NCI-H526 treated with DMSO at 0.1 percent for 48 hours (cell line): ENCODE measurements at regions not wholly inside any gene's neighbourhood (a gene's known extent, or its start where the extent isn't known, plus 50 kb on each side); places are given as distances from the start of the nearest gene placed in this dataset.

ENCODE experiments used
- DNase-seq: peaks from one replicate; lab custom pipeline; 2025; lab: John Stamatoyannopoulos, UW

- peak; percentile 54 for DNase-seq
Observed at GRCh38 chr10:57786850-57787750, 480.6 kb downstream of the IPMK start.

GRCh38 chr10:57786331-57786730 is 481.4 kb downstream of the IPMK start:
- DNase-seq: no peak

GRCh38 chr10:57785546-57785945 is 482.1 kb downstream of the IPMK start:
- no peak for DNase-seq

- DNase-seq: no peak
Observed at GRCh38 chr10:57785068-57785467, 482.6 kb downstream of the IPMK start.

DNA sequence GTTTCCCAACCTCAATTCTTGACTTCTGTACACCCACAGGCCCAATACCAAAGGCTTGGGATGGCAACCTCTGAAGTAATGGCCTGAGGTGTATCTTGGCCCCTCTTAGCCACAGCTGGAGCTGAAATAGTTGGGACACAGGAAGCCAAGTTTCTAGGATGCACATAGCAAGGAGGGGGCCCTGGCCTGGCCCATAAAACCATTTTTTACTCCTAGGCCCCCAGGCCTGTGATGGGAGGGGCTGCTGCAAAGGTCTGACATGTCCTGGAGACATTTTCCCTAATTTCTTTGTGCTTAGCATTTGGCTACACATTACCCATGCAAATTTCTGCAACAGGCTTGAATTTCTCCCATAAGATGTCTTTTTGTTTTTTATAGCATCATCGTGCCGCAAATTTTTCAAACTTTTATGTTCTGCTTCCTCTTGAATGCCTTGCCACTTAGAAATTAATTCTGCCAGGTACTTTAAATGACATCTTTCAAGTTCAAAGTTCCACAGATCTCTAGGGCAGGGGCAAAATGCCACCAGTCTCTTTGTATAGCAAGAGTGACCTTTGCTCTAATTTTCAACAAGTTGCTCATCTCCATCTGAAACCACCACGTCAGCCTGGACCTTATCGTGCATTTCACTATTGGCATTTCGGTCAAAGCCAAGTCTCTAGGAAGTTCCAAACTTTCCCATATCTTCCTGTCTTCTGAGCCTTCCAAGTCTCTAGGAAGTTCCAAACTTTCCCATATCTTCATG is 490.8 kb downstream of the IPMK start:
- DNase-seq: no peak

DNA sequence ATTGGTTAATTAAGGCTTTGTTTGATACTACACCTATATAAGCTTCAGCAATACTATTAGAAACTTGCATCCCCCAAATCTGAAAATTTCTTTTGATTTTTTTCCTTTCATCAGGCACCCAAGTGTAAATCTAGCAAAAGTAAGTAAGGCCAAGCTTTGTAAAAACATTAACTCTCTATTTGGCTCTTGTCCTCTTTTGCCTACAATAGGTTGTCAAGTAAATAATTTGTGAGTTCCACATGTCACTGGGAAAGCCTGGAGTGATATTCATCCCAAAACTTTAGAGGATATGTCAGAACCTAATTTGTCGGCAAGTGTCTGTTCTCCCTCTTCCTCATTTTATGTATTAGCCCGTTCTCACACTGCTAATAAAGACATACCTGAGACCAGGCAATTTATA is 492.4 kb downstream of the IPMK start:
- no peak for DNase-seq

- no peak for DNase-seq
Observed at GRCh38 chr10:57769298-57769697, 498.4 kb downstream of the IPMK start.

GRCh38 chr10:57759777-57760176 is 507.9 kb downstream of the IPMK start:
- no peak for DNase-seq

DNA sequence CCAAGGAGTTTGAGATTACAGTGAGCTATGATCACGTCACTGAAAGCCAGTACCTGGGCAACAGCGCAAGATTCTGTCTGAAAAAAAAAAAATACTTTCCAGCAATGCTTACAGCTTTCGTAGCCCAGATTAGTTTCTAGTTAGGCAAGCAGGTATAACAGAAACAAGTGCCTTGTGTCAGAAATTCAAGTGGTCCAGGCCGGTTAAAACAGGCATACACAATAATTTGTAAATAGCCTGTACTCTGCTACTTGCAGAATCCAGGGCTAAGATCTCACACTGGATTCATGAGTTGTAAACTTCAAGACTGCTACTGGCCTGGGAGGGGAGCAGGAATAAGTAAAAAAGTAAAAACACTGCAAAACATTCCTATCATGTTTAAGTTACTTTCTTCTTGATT is 512.9 kb downstream of the IPMK start:
- no peak for DNase-seq

GRCh38 chr10:57743711-57744110 is 524.0 kb downstream of the IPMK start:
- no peak for DNase-seq

GRCh38 chr10:57741751-57742150 is 525.9 kb downstream of the IPMK start:
- no peak for DNase-seq

DNA sequence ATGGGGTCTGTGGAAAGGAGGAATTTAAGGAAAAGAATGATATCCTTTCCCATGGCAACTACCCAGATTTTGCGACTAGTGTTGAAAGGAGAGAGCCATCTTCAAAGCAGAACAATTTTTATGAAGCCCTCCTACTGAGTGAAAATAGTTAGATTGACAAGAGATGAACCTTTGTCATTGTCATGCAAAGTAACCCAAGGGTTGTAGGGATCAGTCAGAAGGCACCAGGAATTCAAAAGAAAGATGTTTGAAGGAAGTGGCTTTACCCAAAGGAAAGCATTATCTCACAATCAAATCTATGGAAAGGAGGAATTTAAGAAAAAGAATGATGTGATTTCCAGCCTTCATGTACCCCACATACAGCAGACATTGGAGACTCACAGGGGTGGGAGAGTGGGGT is 544.4 kb downstream of the IPMK start:
- no peak for DNase-seq

- DNase-seq: no peak
Observed at GRCh38 chr10:57716884-57717283, 550.8 kb downstream of the IPMK start.

- DNase-seq: no peak
Observed at GRCh38 chr10:57715233-57715632, 552.5 kb downstream of the IPMK start.

- no peak for DNase-seq
Observed at GRCh38 chr10:57707300-57707658, 560.4 kb downstream of the IPMK start.

DNA sequence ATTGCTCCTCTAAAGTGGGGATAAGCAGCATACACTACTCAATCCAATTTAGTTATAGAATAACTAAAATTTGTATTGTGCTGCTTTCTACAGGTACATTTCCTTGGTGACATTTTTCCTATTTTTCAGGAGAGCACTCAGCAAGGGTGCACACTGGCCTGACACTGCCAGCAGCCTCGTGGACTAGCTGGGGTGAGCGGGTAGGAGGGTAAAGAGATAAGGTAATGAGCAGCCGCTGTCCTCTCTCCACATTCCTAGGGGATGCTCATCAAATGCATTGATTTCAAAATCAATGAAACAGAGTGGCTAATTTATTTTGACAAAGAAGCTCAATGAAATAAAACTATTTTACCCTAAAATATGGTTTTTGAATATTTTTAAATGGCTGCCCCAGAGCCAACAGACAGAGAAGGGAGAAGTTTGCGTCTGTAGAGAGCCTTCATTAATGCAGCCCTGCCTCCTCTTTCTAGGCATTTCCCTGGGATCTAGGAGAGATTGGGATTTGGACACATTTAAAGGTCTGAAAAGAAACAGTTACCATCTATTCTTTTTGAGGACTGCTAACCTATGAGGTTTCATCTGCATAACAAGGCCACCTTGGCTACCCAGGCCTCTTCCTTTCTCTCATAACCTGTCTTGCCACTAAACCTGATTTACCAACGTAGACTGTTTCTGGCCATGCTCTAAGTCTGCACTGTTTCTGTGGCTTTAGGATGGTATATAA is 561.0 kb downstream of the IPMK start:
- no peak for DNase-seq

- DNase-seq: no peak
Observed at GRCh38 chr10:57706016-57706415, 561.7 kb downstream of the IPMK start.

DNA sequence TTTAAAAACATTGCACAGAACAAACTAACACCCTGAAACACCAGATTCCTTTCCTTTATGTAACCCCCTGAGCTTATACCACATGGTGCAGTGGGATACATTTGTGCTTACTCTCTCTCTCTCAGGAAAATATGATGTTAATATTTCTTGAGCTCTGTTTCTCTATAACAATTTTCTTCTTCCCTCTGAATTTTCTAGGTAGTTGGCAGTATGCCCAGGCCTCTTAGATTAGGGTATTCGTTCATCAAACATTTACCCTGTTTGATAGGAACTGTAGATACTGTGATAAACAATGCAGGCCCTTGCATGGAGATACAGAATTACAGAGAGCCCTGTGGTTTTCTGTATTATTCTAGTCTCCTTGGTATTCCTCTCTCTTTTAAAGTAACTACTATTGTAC is 567.8 kb downstream of the IPMK start:
- no peak for DNase-seq

GRCh38 chr10:57696641-57697040 is 571.1 kb downstream of the IPMK start:
- no peak for DNase-seq

- no peak for DNase-seq
Observed at GRCh38 chr10:57694956-57695608, 572.6 kb downstream of the IPMK start.

DNA sequence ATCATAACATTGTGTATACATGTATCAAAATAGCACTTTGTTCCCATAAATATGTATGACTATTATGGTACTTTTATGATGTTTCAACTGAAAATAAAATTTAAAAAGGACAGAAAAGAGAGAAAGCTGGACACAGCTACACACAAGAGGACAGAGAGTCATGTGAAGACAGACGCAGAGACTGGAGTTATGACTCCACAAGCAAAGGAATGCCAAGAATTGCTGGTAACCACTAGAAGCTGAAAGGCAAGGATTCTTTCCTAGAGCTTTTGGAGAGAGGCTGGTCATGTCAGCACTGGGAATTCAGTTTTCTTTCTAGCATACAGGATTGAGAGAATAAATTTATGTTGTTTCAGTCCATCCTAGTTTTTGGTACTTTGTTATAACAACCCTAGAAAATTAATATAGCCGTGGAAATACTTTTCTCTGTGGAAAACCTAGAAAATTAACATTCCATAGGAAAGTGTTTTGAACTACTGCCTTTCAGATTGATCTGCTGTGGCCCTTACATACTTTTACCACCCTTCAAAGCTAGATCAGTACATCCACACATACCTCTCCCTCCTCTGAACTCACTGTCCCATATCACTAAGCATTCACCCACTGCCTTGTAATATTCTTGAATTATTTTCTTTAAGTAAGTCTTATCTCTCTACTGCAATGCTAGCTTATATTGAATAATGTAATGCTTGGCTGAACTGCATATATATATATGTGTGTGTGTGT is 575.3 kb downstream of the IPMK start:
- no peak for DNase-seq
